ENCODE measurements at regions not wholly inside any gene's neighbourhood (a gene's known extent, or its start where the extent isn't known, plus 50 kb on each side); places are given as distances from the start of the nearest gene placed in this dataset.

DNA sequence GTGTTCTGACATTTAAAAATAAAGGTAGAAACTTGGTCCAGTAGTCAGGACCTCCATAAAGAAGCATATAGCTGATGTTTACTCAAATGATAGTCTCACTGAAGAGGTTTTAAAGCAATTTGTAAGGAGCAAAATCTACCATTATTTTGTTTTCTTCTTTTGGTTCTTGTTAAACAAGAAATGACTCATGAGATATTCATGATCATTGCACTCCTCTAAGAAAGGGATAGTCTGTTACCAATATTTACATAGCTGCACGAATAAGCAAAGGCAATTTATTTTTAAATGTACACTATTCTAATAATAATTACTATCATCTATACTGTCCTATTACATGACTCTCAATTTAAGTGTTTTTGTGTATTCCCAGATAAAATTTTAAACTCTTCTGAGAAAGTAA, 397.9 kb downstream of the FAM47B start:
- H3K4me1 Mint-ChIP-seq (ENCODE audit: unreplicated experiment) = no peaks in the 10 kb centered on the region
- no peaks in the 10 kb centered on the region for H3K36me3 Mint-ChIP-seq
- H3K4me3 Mint-ChIP-seq = no peak overlapping the region
- no peak for DNase-seq (ENCODE audit: extremely low spot score, unreplicated experiment)
- no peaks in the 10 kb centered on the region for H3K27me3 Mint-ChIP-seq
- H3K27ac Mint-ChIP-seq = no peak overlapping the region
- no peaks in the 10 kb centered on the region for H3K9me3 Mint-ChIP-seq
- TF ChIP-seq, protein P1, sequence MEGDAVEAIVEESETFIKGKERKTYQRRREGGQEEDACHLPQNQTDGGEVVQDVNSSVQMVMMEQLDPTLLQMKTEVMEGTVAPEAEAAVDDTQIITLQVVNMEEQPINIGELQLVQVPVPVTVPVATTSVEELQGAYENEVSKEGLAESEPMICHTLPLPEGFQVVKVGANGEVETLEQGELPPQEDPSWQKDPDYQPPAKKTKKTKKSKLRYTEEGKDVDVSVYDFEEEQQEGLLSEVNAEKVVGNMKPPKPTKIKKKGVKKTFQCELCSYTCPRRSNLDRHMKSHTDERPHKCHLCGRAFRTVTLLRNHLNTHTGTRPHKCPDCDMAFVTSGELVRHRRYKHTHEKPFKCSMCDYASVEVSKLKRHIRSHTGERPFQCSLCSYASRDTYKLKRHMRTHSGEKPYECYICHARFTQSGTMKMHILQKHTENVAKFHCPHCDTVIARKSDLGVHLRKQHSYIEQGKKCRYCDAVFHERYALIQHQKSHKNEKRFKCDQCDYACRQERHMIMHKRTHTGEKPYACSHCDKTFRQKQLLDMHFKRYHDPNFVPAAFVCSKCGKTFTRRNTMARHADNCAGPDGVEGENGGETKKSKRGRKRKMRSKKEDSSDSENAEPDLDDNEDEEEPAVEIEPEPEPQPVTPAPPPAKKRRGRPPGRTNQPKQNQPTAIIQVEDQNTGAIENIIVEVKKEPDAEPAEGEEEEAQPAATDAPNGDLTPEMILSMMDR (conservative IDR thresholded peaks at IDR 0.05) = no peak

DNA sequence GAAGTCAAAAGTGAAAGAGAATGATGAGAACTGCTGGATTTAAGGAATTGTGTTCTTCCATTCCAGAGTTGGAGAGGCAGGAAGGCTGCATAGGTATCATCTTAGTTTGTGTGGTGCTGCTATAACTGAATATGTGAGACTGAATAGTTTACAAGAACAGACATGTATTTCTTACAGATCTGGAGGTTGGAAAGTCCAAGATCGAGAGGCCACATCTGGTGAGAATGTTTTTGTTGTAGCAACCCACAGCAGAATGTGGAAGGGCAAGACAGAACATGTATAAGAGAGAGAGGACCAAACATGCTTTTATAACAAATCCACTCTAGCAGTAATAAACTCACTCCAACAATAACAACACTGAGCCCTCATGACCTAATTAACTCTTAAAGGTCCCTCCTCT, 408.6 kb downstream of the FAM47B start:
- no peaks in the 10 kb centered on the region for H3K36me3 Mint-ChIP-seq
- TF ChIP-seq, protein P1 (conservative IDR thresholded peaks at IDR 0.05) = no peak
- no peaks in the 10 kb centered on the region for H3K27me3 Mint-ChIP-seq
- no peak overlapping the region for H3K27ac Mint-ChIP-seq
- no peak overlapping the region for H3K4me3 Mint-ChIP-seq
- no peaks in the 10 kb centered on the region for H3K4me1 Mint-ChIP-seq (ENCODE audit: unreplicated experiment)
- peaks cover 4% of the 10 kb centered on the region for H3K9me3 Mint-ChIP-seq
- DNase-seq (ENCODE audit: extremely low spot score, unreplicated experiment) = no peak

DNA sequence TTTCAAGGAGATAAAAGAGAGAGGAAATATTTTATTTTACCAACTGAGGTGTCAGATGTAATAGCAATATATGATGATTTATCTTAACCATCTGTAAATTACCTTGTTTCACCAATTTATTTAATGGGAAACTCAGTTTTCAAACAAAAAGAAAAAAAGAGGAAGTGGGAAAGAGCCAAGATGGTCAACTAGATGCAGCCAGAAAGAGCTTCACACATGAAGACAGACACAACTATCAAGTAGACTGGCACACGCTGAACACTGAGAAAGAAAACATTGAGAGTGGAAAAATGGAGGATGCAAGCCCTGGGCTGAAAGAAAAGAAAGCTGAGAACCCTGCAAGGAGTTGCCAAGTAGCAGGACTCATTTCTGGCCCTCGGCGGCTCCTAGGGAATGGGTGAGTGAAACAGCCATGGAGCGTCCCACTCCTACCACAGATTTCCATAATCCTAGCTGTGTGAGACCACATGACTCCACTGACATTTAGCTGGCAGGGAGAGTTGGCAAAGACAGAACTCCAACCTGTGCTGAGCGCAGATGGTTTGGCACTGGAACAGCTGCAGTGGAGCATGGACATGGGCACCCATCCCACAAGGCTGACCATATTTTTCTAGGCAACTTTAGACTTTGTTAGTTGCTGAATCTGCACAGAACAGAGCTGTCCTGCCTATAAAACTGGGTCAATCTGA, 409.3 kb downstream of the FAM47B start:
- no peak for DNase-seq (ENCODE audit: extremely low spot score, unreplicated experiment)
- Mint-ChIP-seq H3K9me3 (peaks cover 4% of the 10 kb centered on the region), H3K27ac (no peak overlapping the region), H3K4me3 (no peak overlapping the region), H3K27me3 (no peaks in the 10 kb centered on the region), H3K4me1 (ENCODE audit: unreplicated experiment) (no peaks in the 10 kb centered on the region), H3K36me3 (no peaks in the 10 kb centered on the region)
- TF ChIP-seq, protein P1 (conservative IDR thresholded peaks at IDR 0.05) = no peak

DNA sequence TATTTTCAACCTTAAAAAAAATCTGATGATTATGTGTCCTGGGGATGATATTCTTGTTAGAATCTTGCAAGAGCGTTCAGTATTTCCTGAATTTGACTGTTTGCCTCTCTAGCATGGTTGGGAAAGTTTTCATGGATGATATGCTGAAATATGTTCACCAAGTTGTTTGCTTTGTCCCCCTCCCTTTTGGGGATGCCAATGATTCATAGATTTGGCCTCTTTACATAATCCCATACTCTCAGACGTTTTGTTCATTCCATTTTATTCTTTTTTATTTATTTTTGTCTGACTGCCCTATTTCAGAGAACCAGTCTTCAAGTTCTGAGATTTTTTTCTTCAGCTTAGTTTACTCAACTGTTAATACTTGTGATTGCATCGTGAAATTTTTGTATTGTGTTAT, 415.1 kb downstream of the FAM47B start:
- H3K4me3 Mint-ChIP-seq = no peak overlapping the region
- TF ChIP-seq, protein P1 (conservative IDR thresholded peaks at IDR 0.05) = no peak
- H3K27ac Mint-ChIP-seq = no peak overlapping the region
- H3K36me3 Mint-ChIP-seq = no peaks in the 10 kb centered on the region
- no peak for DNase-seq (ENCODE audit: extremely low spot score, unreplicated experiment)
- H3K27me3 Mint-ChIP-seq = no peaks in the 10 kb centered on the region
- no peaks in the 10 kb centered on the region for H3K4me1 Mint-ChIP-seq (ENCODE audit: unreplicated experiment)
- H3K9me3 Mint-ChIP-seq = no peaks in the 10 kb centered on the region

DNA sequence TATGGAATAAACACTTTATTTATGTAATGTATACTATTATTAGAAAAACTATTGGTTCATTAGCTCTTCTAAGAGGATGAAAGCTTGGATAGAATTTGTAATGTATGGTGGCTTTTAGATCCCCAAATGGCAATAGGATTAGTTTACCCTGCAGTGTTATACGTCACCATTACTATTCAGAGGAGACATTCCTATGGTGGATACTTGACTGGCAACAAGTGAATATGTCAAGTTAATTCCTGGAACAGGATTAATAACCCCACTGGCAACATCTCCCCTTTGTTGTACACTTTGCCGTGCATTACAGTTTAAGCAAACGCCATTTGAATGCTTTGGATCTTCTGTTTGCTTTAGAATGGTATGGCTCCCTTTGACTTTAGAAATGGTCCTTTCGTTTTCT, 420.3 kb downstream of the FAM47B start:
- H3K36me3 Mint-ChIP-seq = no peaks in the 10 kb centered on the region
- H3K27me3 Mint-ChIP-seq = no peaks in the 10 kb centered on the region
- no peaks in the 10 kb centered on the region for H3K9me3 Mint-ChIP-seq
- no peaks in the 10 kb centered on the region for H3K4me1 Mint-ChIP-seq (ENCODE audit: unreplicated experiment)
- TF ChIP-seq, protein P1 (conservative IDR thresholded peaks at IDR 0.05) = no peak
- H3K27ac Mint-ChIP-seq = no peak overlapping the region
- no peak for DNase-seq (ENCODE audit: extremely low spot score, unreplicated experiment)
- no peak overlapping the region for H3K4me3 Mint-ChIP-seq

DNA sequence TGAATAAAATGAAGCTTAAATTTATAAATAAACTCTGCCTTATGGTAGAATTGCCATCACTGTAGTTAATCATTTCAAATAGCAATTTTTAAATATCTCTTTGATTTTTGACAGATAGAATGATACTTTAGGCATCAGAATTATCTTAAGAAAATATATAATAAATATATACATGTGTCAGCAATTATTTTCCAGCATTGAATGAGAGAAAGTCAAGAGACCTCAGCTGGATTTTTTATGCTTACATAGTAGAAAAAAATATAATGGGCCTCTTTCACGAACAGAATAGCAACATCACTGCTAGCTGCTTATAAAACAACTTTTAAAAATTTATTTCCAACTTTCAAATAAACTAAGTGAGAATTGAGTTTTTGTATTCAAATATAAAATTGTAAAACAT, 424.0 kb upstream of the MAGEB16 start:
- Mint-ChIP-seq H3K27me3 (no peaks in the 10 kb centered on the region), H3K4me1 (ENCODE audit: unreplicated experiment) (no peaks in the 10 kb centered on the region), H3K36me3 (no peaks in the 10 kb centered on the region), H3K27ac (no peak overlapping the region), H3K9me3 (no peaks in the 10 kb centered on the region), H3K4me3 (no peak overlapping the region)
- no peak for DNase-seq (ENCODE audit: extremely low spot score, unreplicated experiment)
- TF ChIP-seq, protein P1 (conservative IDR thresholded peaks at IDR 0.05) = no peak
